ENCODE measurements at regions not wholly inside any gene's neighbourhood (a gene's known extent, or its start where the extent isn't known, plus 50 kb on each side); places are given as distances from the start of the nearest gene placed in this dataset.

- ChIA-PET POLR2A (no interaction called here), CTCF (interaction anchor here (0.8 kb wide), 1 partner anchor 64 kb away, joined by 3 read pairs; no protein-coding TSS in a partner anchor), SMC1A (ENCODE audit: uncharacterized antibody, unreplicated experiment) (interaction anchor here (0.9 to 1.1 kb wide), 2 partner anchors 23 to 33 kb away, joined by 3 to 4 read pairs; no protein-coding TSS in a partner anchor), RAD21 (ENCODE audit: unreplicated experiment) (interaction anchor here (0.8 kb wide), 1 partner anchor 17 kb away, joined by 3 read pairs; no protein-coding TSS in a partner anchor)
- Histone ChIP-seq H3K79me2 (ENCODE audit: control insufficient read depth, insufficient read depth, low read length) (no peaks in the 10 kb centered on the region), H3K4me2 (ENCODE audit: control insufficient read depth, insufficient read depth) (no peak overlapping the region), H3K27ac (ENCODE audit: control insufficient read depth, insufficient read depth) (no peak overlapping the region), H2AFZ (ENCODE audit: control insufficient read depth, low read depth, low read length) (no peak overlapping the region), H3K9me3 (replicated peaks; ENCODE audit: control insufficient read depth, insufficient read depth, low read length) (no peaks in the 10 kb centered on the region), H3K27me3 (replicated peaks in 1 of 2; ENCODE audit: control insufficient read depth in 2 of 2, insufficient read depth in 2 of 2, low read length in 1 of 2) (peaks cover 2 to 6% of the 10 kb centered on the region in 2 experiments), H3K4me3 (no peak overlapping the region), H4K20me1 (ENCODE audit: control insufficient read depth, insufficient read depth) (no peaks in the 10 kb centered on the region), H3K4me1 (ENCODE audit: control insufficient read depth, insufficient read depth, low read length) (peaks cover 4% of the 10 kb centered on the region), H3K36me3 (ENCODE audit: control insufficient read depth in 2 of 2, insufficient read depth in 2 of 2, low read length in 1 of 2) (no peaks in the 10 kb centered on the region), H3K9ac (ENCODE audit: control insufficient read depth, insufficient read depth, low read length) (no peak overlapping the region)
- no TSS peak for BruUV-seq (replicated peaks)
- DNase-seq (ENCODE audit: low read depth, low spot score), result no peak
- FAIRE-seq, result no peak
- in situ Hi-C loops (cut with MboI), result no loop called here
- no peak for TF ChIP-seq CREM (IDR thresholded peaks at IDR 0.05; ENCODE audit: low read depth)
- TF ChIP-seq SMC3 (IDR thresholded peaks at IDR 0.05; ENCODE audit: borderline replicate concordance, low read length), result no peak
- TF ChIP-seq FOS (IDR thresholded peaks at IDR 0.05; ENCODE audit: borderline replicate concordance, extremely low read depth, insufficient read length), result no peak
- no peak for TF ChIP-seq REST (IDR thresholded peaks at IDR 0.05; ENCODE audit: low read depth, low read length)
- TF ChIP-seq ELK1 (IDR thresholded peaks at IDR 0.05; ENCODE audit: low read depth, low read length), result no peak
- whole genome bisulfite sequencing (ENCODE audit: insufficient coverage, insufficient replicate concordance, low lambda C conversion rate, missing lambda C conversion rate), result 34% methylated on average over 17 of the region's 17 CpGs
- no peak for ATAC-seq
- intact Hi-C loops (cut with micrococcal nuclease; ENCODE audit: unreplicated experiment), result no loop called here
Measured at GRCh38 chr21:38989745-38990423, 184.2 kb downstream of the ETS2 start.

Measured in GM12878 (cell line).